SK-N-SH (cell line): ENCODE measurements at regions not wholly inside any gene's neighbourhood (a gene's known extent, or its start where the extent isn't known, plus 50 kb on each side); places are given as distances from the start of the nearest gene placed in this dataset.
"Not testable (repeated sequence)": the region's sequence is repeated elsewhere in the genome, so short reads cannot be mapped to it uniquely, and the experiment has no call there.

ENCODE experiments used
- CHD2 ChIP-seq: fragments of 150-350 bp; IDR thresholded peaks from 2 replicates; pipeline ENCODE4 v1.6.1; 2018; ENCODE audit warnings: low read length; ENCODE audit not compliant: partially characterized antibody
- CTCF ChIP-seq: fragments of 200-600 bp; sonication (generic); IDR thresholded peaks from 2 replicates; pipeline ENCODE4 v1.6.1; 2017; ENCODE audit warnings: antibody characterized with exemption, mild to moderate bottlenecking, moderate library complexity
- EP300 ChIP-seq, 2 experiments: IDR thresholded peaks; 2 replicates each; pipeline versions ENCODE4 v1.4.0 to v1.6.1; 2012; ENCODE audit warnings: borderline replicate concordance in 1 of 2, low read depth in 1 of 2, low read length in 1 of 2
- GABPA ChIP-seq: IDR thresholded peaks from 2 replicates; pipeline ENCODE4 v1.4.0; 2012; ENCODE audit warnings: low read depth, mild to moderate bottlenecking
- POLR2AphosphoS5 ChIP-seq: IDR thresholded peaks from 2 replicates; pipeline ENCODE4 v1.6.1; 2012; ENCODE audit warnings: low read depth, low read length
- RAD21 ChIP-seq: IDR thresholded peaks from 2 replicates; pipeline ENCODE4 v1.6.1; 2012; ENCODE audit warnings: mild to moderate bottlenecking, low read length
- REST ChIP-seq: IDR thresholded peaks from 2 replicates; pipeline ENCODE4 v1.6.1; 2012; ENCODE audit warnings: mild to moderate bottlenecking, low read depth, low read length, moderate library complexity
- RFX5 ChIP-seq: IDR thresholded peaks from 2 replicates; pipeline ENCODE4 v1.6.1; 2012; ENCODE audit warnings: mild to moderate bottlenecking, improper control_type of control experiment, low read length
- SMC3 ChIP-seq: IDR thresholded peaks from 2 replicates; pipeline ENCODE4 v1.6.1; 2012; ENCODE audit warnings: low read depth, low read length, improper control_type of control experiment
- YY1 ChIP-seq: IDR thresholded peaks from 2 replicates; pipeline ENCODE4 v1.4.0; 2012; ENCODE audit warnings: low read depth, mild to moderate bottlenecking

GRCh38 chr1:58856281-58856680 is 72.4 kb upstream of the JUN start:
- TF ChIP-seq CHD2; CTCF; EP300 (IDR thresholded peaks at IDR 0.05; ENCODE audit: borderline replicate concordance in 1 of 2, low read depth in 1 of 2, low read length in 1 of 2); RFX5; YY1; RAD21; SMC3; POLR2AphosphoS5; REST; GABPA: not testable (repeated sequence)
